H1 (cell line): ENCODE measurements at regions not wholly inside any gene's neighbourhood (a gene's known extent, or its start where the extent isn't known, plus 50 kb on each side); places are given as distances from the start of the nearest gene placed in this dataset.

ENCODE experiments used
- CTCF ChIA-PET: fragments of 300-600 bp; sonication (Branson Sonifier 250); formaldehyde crosslinking; loops from one replicate; lab custom pipeline; 2021; ENCODE audit not compliant: partially characterized antibody; lab: Charles Lee
- POLR2A ChIA-PET: fragments of 300-600 bp; sonication (Branson Sonifier 250); formaldehyde crosslinking; loops from one replicate; lab custom pipeline; 2021; ENCODE audit warnings: inconsistent platforms; ENCODE audit not compliant: partially characterized antibody; lab: Charles Lee
- DNase-seq, 2 experiments: peaks; one replicate each; pipeline versions ENCODE4 v3.0.0 to v3.0.0-alpha.2; 2010 to 2022; ENCODE audit warnings: low spot score in 2 of 2, low read depth in 1 of 2, mixed read lengths in 1 of 2
- FAIRE-seq: peaks from 2 replicates; lab custom pipeline; 2011; peaks lifted over from hg19 to GRCh38; lab: Jason Lieb, UNC
- H2AFZ ChIP-seq: 2 replicates; pipeline ENCODE4 v1.8.1; 2012; ENCODE audit warnings: low read length, inconsistent platforms
- H2AK5ac ChIP-seq: 2 replicates; pipeline ENCODE4 v1.6.1; 2013; ENCODE audit warnings: low read depth, low read length
- H2BK120ac ChIP-seq: replicated peaks from 2 replicates; pipeline ENCODE3; 2013; ENCODE audit warnings: low read depth, low read length, inconsistent platforms
- H2BK12ac ChIP-seq: 2 replicates; pipeline ENCODE4 v1.6.1; 2013; ENCODE audit warnings: low read depth, low read length
- H2BK15ac ChIP-seq: 2 replicates; pipeline ENCODE4 v1.6.1; 2013; ENCODE audit warnings: low read length
- H2BK20ac ChIP-seq: 2 replicates; pipeline ENCODE4 v1.6.1; 2013; ENCODE audit warnings: low read length
- H2BK5ac ChIP-seq: 2 replicates; pipeline ENCODE4 v1.6.1; 2013; ENCODE audit warnings: low read depth, low read length
- H3K14ac ChIP-seq: 2 replicates; pipeline ENCODE4 v1.6.1; 2013; ENCODE audit warnings: inconsistent platforms; ENCODE audit not compliant: insufficient read length
- H3K18ac ChIP-seq: 2 replicates; pipeline ENCODE4 v1.6.1; 2013; ENCODE audit warnings: low read length; ENCODE audit errors: extremely low read depth
- H3K23ac ChIP-seq: 2 replicates; pipeline ENCODE4 v1.6.1; 2013; ENCODE audit warnings: inconsistent platforms; ENCODE audit not compliant: insufficient read length
- H3K23me2 ChIP-seq: 2 replicates; pipeline ENCODE4 v1.6.1; 2013; ENCODE audit warnings: low read depth, low read length
- H3K27ac ChIP-seq: 2 replicates; pipeline ENCODE4 v1.6.1; 2011; ENCODE audit warnings: low read depth, low read length, inconsistent platforms
- H3K27me3 ChIP-seq, 4 experiments: replicated peaks in 1 of 4; 1 replicate in 1 of 4; 2 replicates in 3 of 4; pipeline versions ENCODE4 v1.6.1 to v1.8.1; 2011 to 2013; ENCODE audit warnings: low read length in 3 of 4, mild to moderate bottlenecking in 3 of 4, inconsistent platforms in 2 of 4, mixed read lengths in 2 of 4, moderate library complexity in 1 of 4; ENCODE audit not compliant: control insufficient read depth in 3 of 4, insufficient read depth in 3 of 4; ENCODE audit errors: extremely low read depth in 1 of 4
- H3K36me3 ChIP-seq, 4 experiments: 2 replicates each; pipeline versions ENCODE4 v1.6.1 to v1.8.1; 2011 to 2013; ENCODE audit warnings: mild to moderate bottlenecking in 4 of 4, low read length in 3 of 4, moderate library complexity in 2 of 4, control low read depth in 1 of 4, inconsistent platforms in 1 of 4; ENCODE audit not compliant: insufficient read depth in 4 of 4, control insufficient read depth in 2 of 4
- H3K4ac ChIP-seq: replicated peaks from 2 replicates; pipeline ENCODE3; 2013; ENCODE audit warnings: low read length, low read depth, mixed read lengths, inconsistent platforms; ENCODE audit not compliant: insufficient read length
- H3K4me1 ChIP-seq, 4 experiments: replicated peaks in 1 of 4; 1 replicate in 1 of 4; 2 replicates in 3 of 4; pipeline versions ENCODE4 v1.6.1 to v1.8.1; 2011 to 2013; ENCODE audit warnings: low read length in 3 of 4, inconsistent platforms in 2 of 4, mixed read lengths in 1 of 4; ENCODE audit not compliant: insufficient read depth in 4 of 4, control insufficient read depth in 3 of 4
- H3K4me2 ChIP-seq, 2 experiments: 2 replicates each; pipeline versions ENCODE4 v1.6.1 to v1.8.1; 2011 to 2013; ENCODE audit warnings: low read depth in 2 of 2, low read length in 2 of 2, control low read depth in 1 of 2, inconsistent platforms in 1 of 2, mild to moderate bottlenecking in 1 of 2; ENCODE audit not compliant: insufficient read depth in 1 of 2
- H3K4me3 ChIP-seq, 4 experiments: fragments of 200-600, 300-600 bp in 1 of 4; sonication (generic), shearing (Covaris generic), sonication (Bioruptor Twin) in 1 of 4; 2 replicates each; pipeline versions ENCODE4 v1.5.1 to v1.8.1; 2011 to 2016; ENCODE audit warnings: low read length in 4 of 4, low read depth in 3 of 4, control low read depth in 2 of 4, inconsistent platforms in 2 of 4, mild to moderate bottlenecking in 2 of 4, mixed read lengths in 1 of 4, moderate library complexity in 1 of 4; ENCODE audit not compliant: insufficient read depth in 2 of 4; ENCODE audit errors: extremely low read depth in 1 of 4
- H3K56ac ChIP-seq: replicated peaks from 2 replicates; pipeline ENCODE3; 2013; ENCODE audit warnings: low read depth, mild to moderate bottlenecking, mixed read lengths, low read length, inconsistent platforms; ENCODE audit not compliant: insufficient read length
- H3K79me1 ChIP-seq: 2 replicates; pipeline ENCODE4 v1.6.1; 2013; ENCODE audit warnings: low read depth, low read length, control low read depth
- H3K79me2 ChIP-seq, 2 experiments: 2 replicates each; pipeline versions ENCODE4 v1.6.1 to v1.8.1; 2012 to 2013; ENCODE audit warnings: low read length in 2 of 2, mild to moderate bottlenecking in 2 of 2, inconsistent platforms in 1 of 2; ENCODE audit not compliant: insufficient read depth in 2 of 2, control insufficient read depth in 1 of 2
- H3K9ac ChIP-seq, 4 experiments: replicated peaks in 1 of 4; 1 replicate in 1 of 4; 2 replicates in 3 of 4; pipeline versions ENCODE4 v1.6.1 to v1.8.1; 2011 to 2013; ENCODE audit warnings: low read depth in 3 of 4, low read length in 3 of 4, control low read depth in 2 of 4, mild to moderate bottlenecking in 2 of 4, moderate library complexity in 2 of 4, inconsistent platforms in 1 of 4; ENCODE audit errors: extremely low read depth in 1 of 4
- H3K9me3 ChIP-seq, 2 experiments: 2 replicates each; pipeline versions ENCODE4 v1.6.1 to v1.8.1; 2012 to 2013; ENCODE audit warnings: mild to moderate bottlenecking in 2 of 2, moderate library complexity in 2 of 2, control low read depth in 1 of 2, inconsistent platforms in 1 of 2, low read depth in 1 of 2, low read length in 1 of 2, mixed read lengths in 1 of 2; ENCODE audit not compliant: insufficient read depth in 2 of 2
- H4K20me1 ChIP-seq, 2 experiments: replicated peaks in 1 of 2; 2 replicates each; pipeline versions ENCODE3 to v1.8.1; 2011 to 2013; ENCODE audit warnings: inconsistent platforms in 2 of 2, low read length in 2 of 2, mild to moderate bottlenecking in 1 of 2; ENCODE audit not compliant: insufficient read depth in 2 of 2, control insufficient read depth in 1 of 2
- H4K5ac ChIP-seq: 2 replicates; pipeline ENCODE4 v1.6.1; 2013; ENCODE audit warnings: low read length, low read depth, mixed read lengths, inconsistent platforms; ENCODE audit not compliant: insufficient read length
- H4K8ac ChIP-seq: 2 replicates; pipeline ENCODE4 v1.8.0; 2013; ENCODE audit warnings: mild to moderate bottlenecking, moderate library complexity, low read length, inconsistent platforms; ENCODE audit not compliant: insufficient read depth; ENCODE audit errors: extremely low read depth
- H4K91ac ChIP-seq: replicated peaks from 2 replicates; pipeline ENCODE3; 2013; ENCODE audit warnings: low read length, mixed read lengths, inconsistent platforms; ENCODE audit not compliant: insufficient read length
- HDAC6 ChIP-seq: IDR thresholded peaks from one replicate; pipeline ENCODE4 v1.7.1; 2012; ENCODE audit warnings: low read depth, mild to moderate bottlenecking, inconsistent platforms, low read length, moderate library complexity
- MAX ChIP-seq: IDR thresholded peaks from 2 replicates; pipeline ENCODE4 v1.6.1; 2012; ENCODE audit warnings: inconsistent platforms
- RFX5 ChIP-seq: IDR thresholded peaks from 2 replicates; pipeline ENCODE4 v1.6.1; 2011; ENCODE audit warnings: low read depth, low read length, improper control_type of control experiment, borderline replicate concordance
- SUZ12 ChIP-seq: fragments of 200-600 bp; sonication (generic); IDR thresholded peaks from 2 replicates; pipeline ENCODE4 v1.6.1; 2012; ENCODE audit warnings: mild to moderate bottlenecking, inconsistent platforms, low read length, moderate library complexity, mixed read lengths
- TEAD4 ChIP-seq: IDR thresholded peaks from 2 replicates; pipeline ENCODE4 v1.6.1; 2012; ENCODE audit warnings: low read depth, low read length, inconsistent platforms, mixed read lengths
- WGBS, 2 experiments: shearing (Covaris generic) in 1 of 2; methylation state at CpG; one replicate each; pipeline versions ENCODE4 v1.1.6 to v1.1.7; 2013 to 2015; ENCODE audit warnings: low lambda C conversion rate in 2 of 2, mixed read lengths in 2 of 2, inconsistent platforms in 1 of 2, low coverage in 1 of 2, missing lambda C conversion rate in 1 of 2; ENCODE audit not compliant: insufficient replicate concordance in 2 of 2, insufficient coverage in 1 of 2, insufficient read length in 1 of 2; ENCODE audit errors: extremely low coverage in 1 of 2, missing lambda C conversion rate in 1 of 2; 5-methylcytosine and 5-hydroxymethylcytosine counted together

- H3K4me1 ChIP-seq: no peaks in the 10 kb centered on the region
- H2AFZ ChIP-seq: no peak overlapping the region
- H3K56ac ChIP-seq: no peak overlapping the region
- H3K23ac ChIP-seq: no peak overlapping the region
- no peak overlapping the region for H3K18ac ChIP-seq
- H4K5ac ChIP-seq: no peak overlapping the region
- no peak overlapping the region for H2BK120ac ChIP-seq
- H4K8ac ChIP-seq: no peak overlapping the region
- no peak overlapping the region for H3K4me2 ChIP-seq
- H3K4me3 ChIP-seq: no peak overlapping the region
- CTCF ChIA-PET: interaction anchor here (1.1 to 3.0 kb wide), 3 partner anchors 19 to 105 kb away, joined by 4 to 10 read pairs (median 4); no protein-coding TSS in a partner anchor
- H4K20me1 ChIP-seq: peaks cover 0 to 1% of the 10 kb centered on the region in 2 experiments
- no peaks in the 10 kb centered on the region for H3K27me3 ChIP-seq
- H2BK12ac ChIP-seq: no peak overlapping the region
- no peaks in the 10 kb centered on the region for H3K79me1 ChIP-seq
- H4K91ac ChIP-seq: no peak overlapping the region
- H3K36me3 ChIP-seq: no peaks in the 10 kb centered on the region
- DNase-seq: no peak
- H2BK20ac ChIP-seq: no peak overlapping the region
- FAIRE-seq: no peak
- no peak overlapping the region for H3K14ac ChIP-seq
- WGBS, 2 experiments: 62% methylated on average over 2 of the region's 2 CpGs; no CpG with 5 or more reads in 1 of the 2 experiments
- H2AK5ac ChIP-seq: no peak overlapping the region
- H2BK15ac ChIP-seq: no peak overlapping the region
- H3K79me2 ChIP-seq: no peaks in the 10 kb centered on the region
- no peak overlapping the region for H3K27ac ChIP-seq
- no peak overlapping the region for H2BK5ac ChIP-seq
- no peaks in the 10 kb centered on the region for H3K9me3 ChIP-seq
- POLR2A ChIA-PET: interaction anchor here (0.7 to 1.1 kb wide), 2 partner anchors 59 to 74 kb away, joined by 3 to 4 read pairs; no protein-coding TSS in a partner anchor
- H3K9ac ChIP-seq: no peak overlapping the region
- H3K4ac ChIP-seq: no peak overlapping the region
- TF ChIP-seq MAX (no peak), SUZ12 (no peak), RFX5 (no peak), TEAD4 (no peak), HDAC6 (no peak)
- TF ChIP-seq, all 59 proteins: peak for 0
- no peaks in the 10 kb centered on the region; the same call in 1 of the 2 replicates for H3K23me2 ChIP-seq
Observed at GRCh38 chr15:88729581-88729980, 73.7 kb upstream of the ACAN start.
